ENCODE measurements at regions not wholly inside any gene's neighbourhood (a gene's known extent, or its start where the extent isn't known, plus 50 kb on each side); places are given as distances from the start of the nearest gene placed in this dataset.

DNA sequence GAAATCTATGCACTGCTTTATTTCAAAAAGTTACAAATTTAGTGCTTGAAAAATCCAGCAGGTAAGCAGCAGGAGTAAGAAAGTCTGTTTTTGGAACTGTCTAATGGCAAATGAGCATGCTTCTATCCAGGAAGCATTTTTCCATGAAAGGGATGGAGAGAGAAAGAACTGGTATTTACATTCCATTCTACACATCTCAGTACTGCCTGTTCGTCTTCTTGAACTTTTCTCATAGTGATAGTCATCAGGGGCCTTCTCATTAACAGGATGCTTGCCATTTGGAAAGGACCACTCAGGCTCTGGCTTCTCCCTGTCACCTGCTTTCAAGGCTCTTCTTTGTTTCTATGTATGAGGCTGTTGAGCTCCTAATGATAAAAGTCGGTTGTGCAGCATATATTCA is 267.3 kb upstream of the IL12A start:
- TF ChIP-seq, protein P1, sequence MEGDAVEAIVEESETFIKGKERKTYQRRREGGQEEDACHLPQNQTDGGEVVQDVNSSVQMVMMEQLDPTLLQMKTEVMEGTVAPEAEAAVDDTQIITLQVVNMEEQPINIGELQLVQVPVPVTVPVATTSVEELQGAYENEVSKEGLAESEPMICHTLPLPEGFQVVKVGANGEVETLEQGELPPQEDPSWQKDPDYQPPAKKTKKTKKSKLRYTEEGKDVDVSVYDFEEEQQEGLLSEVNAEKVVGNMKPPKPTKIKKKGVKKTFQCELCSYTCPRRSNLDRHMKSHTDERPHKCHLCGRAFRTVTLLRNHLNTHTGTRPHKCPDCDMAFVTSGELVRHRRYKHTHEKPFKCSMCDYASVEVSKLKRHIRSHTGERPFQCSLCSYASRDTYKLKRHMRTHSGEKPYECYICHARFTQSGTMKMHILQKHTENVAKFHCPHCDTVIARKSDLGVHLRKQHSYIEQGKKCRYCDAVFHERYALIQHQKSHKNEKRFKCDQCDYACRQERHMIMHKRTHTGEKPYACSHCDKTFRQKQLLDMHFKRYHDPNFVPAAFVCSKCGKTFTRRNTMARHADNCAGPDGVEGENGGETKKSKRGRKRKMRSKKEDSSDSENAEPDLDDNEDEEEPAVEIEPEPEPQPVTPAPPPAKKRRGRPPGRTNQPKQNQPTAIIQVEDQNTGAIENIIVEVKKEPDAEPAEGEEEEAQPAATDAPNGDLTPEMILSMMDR (IDR thresholded peaks at IDR 0.05): no peak
- no peak for TF ChIP-seq POLR2A (IDR thresholded peaks at IDR 0.05)
